GM12891 (cell line): ENCODE measurements at regions not wholly inside any gene's neighbourhood (a gene's known extent, or its start where the extent isn't known, plus 50 kb on each side); places are given as distances from the start of the nearest gene placed in this dataset.

Source experiments
- POLR2A ChIP-seq: IDR thresholded peaks from 2 replicates; pipeline ENCODE4 v1.6.1; 2011; ENCODE audit warnings: low read depth, low read length, control low read depth
- POLR2AphosphoS5 ChIP-seq: IDR thresholded peaks from 2 replicates; pipeline ENCODE4 v1.6.1; 2011; ENCODE audit warnings: low read depth, low read length, control low read depth
- POU2F2 ChIP-seq: IDR thresholded peaks from 2 replicates; pipeline ENCODE4 v1.6.1; 2011; ENCODE audit warnings: low read depth, mild to moderate bottlenecking, control low read depth, low read length, moderate library complexity
- TAF1 ChIP-seq: IDR thresholded peaks from 2 replicates; pipeline ENCODE4 v1.6.1; 2011; ENCODE audit warnings: low read depth, low read length, control low read depth

DNA sequence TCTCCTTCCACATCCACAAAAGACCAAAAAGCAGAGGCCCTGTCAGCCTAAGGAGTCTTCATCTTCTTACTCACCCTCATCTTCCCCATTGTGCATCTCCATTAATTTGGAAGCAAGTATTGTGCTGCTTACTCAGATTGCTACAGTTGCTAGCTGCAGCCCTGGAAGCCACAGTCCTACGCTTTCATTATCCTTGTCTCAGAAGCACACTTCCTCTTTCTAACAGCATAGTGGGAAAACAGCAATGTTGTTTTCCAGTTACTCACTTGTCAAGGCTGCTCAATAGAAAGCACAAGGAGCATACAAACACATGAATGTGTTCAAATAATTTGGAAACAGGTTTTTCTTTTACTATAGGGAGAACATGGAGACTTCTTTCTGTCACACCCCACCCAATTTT is 76.6 kb upstream of the RBM24 start:
- TF ChIP-seq TAF1 (no peak), POLR2AphosphoS5 (no peak), POLR2A (no peak), POU2F2 (no peak)
